LHCN-M2 (cell line): ENCODE measurements at regions not wholly inside any gene's neighbourhood (a gene's known extent, or its start where the extent isn't known, plus 50 kb on each side); places are given as distances from the start of the nearest gene placed in this dataset.

Source experiments
- DNase-seq: peaks from one replicate; pipeline ENCODE4 v3.0.0-alpha.2; 2012; ENCODE audit warnings: low read depth

DNA sequence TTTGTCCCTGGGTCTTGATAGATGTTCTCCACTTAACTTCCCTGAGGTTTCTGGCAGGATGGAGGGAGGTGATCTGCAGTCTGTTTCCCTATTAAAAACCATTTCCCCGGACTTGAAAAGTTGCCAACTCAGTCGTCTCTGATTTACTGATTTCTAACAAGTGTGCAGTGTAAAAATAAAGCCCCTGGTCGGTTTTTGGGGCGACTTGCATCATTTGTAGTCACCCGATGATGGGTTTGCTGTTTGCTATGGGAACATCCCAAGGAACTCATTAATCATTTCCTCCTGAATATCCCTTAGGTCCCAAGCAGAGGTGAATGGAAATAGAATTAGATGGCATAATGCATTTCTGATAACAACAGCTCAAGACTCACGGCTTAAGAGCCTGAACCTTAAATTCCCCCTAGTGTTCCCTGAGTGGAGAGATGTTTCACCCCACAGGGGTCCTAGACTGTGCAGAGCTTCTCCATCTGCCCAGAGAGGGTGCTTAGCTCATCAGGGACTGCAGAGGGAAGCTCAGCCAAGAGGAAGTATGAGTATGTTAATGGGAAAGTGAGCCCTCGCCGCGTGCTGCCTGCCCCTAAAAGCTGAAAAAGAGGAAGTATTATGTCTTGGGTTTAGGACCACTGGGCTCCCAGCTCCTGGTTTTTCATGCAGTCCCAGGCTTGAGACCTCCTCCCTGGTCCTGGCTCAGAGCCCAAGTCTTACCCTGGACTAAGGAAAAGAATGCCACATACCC, 115.1 kb upstream of the DAP start:
- no peak for DNase-seq

DNA sequence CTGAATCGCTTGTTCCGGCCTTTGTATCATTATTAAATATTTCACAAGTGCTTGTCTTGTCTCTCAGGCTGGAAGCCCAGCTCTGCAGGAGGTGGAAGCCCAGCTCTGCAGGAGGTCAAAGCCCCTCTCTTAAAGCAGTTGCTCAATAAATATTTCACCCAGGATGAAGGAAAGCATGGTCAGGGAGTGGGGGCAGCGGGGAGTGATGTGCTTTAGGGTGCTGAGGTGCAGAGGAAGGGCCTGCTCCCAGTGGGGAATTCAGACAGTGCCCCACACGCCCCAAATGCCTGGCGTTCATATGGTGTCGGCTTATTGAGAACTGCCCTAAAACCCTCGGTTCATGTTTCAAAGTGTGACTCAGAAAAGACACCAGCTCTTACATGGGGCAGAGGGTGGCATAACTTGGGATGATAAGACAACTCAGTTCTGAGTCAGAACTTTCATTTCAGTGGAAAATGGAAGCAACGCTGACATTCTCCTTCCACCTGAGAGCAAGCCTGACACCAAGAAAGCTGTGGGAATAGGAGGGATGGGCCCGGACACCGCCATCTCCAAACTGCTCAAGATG, 114.3 kb upstream of the DAP start:
- DNase-seq, result peak; percentile 57

DNA sequence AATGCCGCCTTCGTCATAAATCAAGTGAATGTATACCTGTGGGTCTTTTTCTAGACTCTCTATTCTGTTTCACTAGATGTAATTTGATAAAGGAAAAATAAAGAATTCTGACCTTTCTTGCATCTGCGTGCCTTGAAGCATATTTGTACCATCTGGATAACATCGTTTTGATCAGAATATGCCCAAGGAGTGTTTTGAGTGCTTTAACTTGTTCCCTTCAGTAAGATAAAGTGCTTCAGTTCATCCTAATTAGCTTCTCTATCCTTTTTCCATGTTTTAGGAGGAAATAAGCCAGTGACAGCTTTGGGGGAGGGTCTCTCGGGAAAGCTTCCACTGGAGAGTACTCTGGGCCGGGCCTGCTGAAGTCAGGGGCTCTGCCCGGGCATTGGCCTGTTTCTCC, 113.5 kb upstream of the DAP start:
- no peak for DNase-seq

DNA sequence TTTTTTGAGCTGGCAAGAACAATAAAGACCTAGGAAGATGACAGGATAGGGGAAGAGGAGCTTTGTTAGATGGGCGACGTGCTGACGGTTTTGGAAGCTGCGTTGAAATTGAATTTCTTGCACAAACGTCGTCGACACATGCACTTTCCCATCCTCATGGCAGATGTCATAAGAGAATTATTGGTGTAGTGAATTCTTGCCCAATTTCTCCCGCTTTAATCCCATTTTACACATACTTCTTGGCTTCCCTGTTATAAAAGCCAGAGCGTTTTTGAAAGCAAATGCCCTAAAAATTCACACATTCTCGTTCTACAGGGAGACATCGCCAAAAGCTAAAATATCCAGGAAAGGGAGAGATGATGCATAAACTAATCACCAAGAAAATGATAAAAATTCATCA, 109.8 kb upstream of the DAP start:
- no peak for DNase-seq

DNA sequence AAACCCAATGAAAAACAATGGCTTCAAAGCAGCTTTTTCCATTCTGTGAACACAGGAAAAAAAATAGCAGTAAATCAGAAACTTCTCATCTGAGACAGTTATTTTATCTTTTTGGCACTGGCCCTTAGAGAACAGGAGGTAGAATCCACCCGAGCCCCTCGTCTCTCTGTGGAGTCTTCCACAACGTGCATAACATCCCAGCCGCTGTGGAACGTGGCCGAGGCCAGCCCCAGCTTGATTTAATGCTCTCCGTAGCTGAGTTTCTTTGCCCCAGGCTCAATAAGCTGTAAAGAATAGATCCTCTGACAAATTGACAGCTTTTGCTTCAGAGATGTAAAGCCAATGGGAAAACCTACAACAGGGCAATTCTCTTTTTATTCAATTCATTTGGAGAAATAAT, 107.9 kb upstream of the DAP start:
- DNase-seq, result no peak

DNA sequence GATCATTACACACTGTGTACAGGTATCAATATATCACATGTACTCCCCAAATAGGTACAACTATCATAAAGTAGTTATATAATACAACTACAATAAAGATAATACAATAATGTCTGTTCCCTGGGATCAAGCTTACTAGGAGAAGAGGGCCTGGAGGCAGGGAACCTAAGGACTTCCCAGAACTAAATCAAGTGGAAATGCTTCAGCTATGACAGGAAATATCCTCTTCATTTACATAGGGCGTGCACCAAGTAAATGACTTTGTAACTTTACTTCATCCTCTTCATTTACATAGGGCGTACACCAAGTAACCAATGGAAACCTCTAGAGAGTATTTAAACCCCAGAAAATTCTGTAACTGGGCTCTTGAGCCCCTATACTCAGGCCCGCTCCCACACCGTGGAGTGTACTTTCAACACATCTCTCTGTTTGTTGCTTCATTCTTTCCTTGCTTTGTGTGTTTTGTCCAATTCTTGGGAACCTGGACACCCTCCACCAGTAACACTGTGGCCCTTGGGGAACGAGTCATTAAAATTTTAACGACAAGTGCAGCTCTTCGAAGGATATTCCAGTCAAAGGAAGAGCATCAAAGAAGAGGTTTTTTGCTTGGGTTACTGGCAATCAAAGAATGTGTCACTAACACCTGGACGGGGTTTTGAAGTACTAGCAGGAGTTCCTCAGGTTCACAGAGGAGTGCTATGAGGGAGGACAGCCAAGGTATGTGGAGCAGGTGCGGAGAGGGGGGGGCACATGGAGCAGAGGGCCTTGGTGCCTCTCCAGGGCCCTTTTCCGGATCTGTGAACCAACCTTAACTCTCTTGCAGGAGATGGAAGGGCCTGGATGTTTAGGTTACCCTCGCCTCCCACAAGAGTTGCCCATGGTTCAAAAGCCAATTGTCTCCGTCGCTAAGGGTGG, 106.6 kb upstream of the DAP start:
- DNase-seq, result no peak

DNA sequence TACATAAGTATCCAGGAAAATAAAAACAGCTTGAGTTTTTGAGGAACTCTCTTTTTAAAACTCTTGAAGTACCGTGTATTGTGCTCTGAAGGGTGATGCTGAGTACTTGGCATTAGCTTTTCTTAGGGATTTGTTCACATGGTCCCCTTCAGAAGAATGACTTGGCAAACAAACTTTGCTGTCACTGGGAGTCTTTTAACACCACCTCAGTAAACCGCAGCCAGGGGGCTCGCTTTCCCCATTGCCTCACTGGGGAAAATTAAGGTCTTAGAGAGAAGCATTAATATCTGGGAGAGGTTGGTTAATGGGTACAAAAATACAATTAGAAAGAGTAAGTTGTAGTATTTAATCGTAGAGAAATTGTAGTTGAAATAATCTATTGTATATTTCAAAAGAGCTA, 105.9 kb upstream of the DAP start:
- DNase-seq, result no peak

DNA sequence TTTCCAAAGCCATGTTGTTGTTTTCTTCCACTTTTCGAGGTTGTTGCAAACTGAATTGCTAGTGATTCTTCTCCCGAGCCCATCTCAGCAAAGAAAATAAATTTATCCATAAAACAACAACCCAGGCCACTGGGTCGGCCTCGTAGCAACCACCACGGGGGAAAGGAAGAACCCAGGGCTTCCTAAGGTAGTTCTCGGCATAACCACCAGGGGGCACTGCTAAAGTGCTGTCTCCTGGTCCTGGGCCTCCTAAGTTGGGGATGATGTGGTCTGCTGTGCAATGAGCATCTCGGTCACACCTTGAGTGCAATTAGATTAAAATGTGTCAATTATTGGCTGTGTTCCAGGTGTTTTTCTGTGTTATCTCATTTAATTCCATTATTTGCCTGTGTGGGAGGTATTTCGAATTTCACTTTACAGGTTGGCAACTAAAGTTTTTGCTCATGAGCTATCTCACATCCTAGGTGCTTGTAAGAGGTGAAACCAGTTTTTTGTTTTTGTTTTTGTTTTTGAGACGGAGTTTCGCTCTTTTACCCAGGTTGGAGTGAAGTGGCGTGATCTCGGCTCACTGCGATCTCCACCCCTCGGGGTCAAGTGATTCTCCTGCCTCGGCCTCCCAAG, 102.8 kb upstream of the DAP start:
- peak; percentile 34 for DNase-seq

DNA sequence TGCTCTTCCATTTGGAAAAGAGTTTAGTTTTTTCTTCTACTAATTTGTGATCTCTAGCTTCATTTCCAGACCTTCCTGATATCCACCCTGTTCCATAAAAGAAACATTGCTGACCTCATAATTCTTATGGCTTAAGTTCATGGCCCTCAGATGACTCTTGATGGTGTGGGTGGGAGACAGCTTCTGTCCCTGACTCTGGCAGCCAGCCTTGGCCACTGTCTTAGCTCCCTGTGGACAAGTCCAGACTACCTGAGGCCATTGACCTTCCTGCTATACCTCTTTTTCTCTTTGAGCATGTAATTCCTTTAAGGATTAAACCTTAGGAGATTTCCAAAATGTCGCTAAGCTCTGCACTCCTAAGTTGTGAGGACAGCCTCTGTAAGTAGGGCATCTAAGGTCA, 101.1 kb upstream of the DAP start:
- no peak for DNase-seq

DNA sequence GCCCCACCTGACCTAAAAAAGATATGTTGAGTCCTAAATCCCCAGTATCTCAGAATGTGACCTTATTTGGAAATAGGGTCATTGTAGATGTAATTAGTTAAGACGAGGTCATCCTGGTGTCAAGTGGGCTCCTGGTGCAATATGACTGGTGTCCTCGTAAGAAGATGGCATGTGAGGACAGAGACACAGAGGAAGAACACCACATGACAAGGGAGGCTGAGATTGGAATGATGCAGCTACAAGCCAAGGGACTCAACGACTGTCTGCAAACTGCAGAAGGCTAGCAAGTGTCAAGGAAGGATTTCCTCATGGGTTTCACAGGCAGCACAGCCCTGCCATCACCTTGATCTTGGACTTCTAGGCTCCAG, 100.4 kb upstream of the DAP start:
- DNase-seq, result no peak

DNA sequence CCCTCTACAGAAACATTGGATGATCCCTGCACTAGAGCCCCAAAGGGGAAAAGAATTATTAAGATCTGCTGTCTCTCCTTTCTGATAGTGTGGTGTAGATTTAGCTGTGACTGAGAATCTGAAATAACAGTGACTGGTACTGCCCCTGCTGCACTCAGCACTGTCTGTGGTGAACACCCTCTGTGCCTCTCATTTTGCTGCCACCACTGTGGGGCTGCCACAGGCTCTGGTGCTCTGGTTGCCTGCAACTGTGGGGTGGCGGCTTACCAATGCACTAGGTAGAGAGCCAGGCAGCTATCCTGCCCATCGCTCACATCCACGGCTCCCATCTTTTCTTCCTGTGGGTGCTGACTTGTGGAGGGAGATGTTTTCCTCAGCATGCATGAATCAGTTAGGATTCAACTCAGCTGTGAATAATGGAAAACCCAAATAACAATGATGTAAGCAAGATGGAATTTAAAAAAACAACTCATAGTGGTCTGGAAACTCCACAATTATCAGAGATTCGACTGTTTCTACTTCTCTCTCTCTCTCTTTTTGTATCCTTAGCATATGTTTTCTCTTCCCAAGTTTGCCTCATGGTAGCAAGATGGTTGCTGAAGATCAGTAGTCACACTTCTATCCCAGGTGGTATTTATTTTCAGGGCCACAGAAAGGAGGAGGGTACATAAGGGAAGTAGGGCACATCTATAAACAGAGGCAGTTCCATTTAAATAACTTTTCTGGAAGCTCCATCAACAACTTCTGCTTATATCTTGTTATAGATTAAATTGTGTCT, 99.8 kb upstream of the DAP start:
- DNase-seq, result peak; percentile 19

DNA sequence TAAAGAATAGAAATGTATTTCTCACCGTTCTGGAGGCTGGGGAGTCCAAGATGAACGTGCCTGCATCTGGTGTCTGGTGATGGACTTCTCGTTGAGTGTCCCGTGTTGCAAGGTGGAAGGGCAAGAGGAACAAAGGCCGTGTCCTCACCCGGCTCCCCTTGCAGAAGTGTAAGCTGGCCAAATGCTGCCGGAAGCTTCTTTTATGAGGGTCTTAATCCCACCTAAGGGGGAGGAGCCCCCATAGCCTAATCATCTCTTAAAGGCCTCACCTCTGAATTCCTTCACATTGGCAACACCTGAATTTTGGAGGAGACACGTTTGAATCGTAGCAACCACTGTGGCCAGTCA, 99.1 kb upstream of the DAP start:
- DNase-seq, result no peak

DNA sequence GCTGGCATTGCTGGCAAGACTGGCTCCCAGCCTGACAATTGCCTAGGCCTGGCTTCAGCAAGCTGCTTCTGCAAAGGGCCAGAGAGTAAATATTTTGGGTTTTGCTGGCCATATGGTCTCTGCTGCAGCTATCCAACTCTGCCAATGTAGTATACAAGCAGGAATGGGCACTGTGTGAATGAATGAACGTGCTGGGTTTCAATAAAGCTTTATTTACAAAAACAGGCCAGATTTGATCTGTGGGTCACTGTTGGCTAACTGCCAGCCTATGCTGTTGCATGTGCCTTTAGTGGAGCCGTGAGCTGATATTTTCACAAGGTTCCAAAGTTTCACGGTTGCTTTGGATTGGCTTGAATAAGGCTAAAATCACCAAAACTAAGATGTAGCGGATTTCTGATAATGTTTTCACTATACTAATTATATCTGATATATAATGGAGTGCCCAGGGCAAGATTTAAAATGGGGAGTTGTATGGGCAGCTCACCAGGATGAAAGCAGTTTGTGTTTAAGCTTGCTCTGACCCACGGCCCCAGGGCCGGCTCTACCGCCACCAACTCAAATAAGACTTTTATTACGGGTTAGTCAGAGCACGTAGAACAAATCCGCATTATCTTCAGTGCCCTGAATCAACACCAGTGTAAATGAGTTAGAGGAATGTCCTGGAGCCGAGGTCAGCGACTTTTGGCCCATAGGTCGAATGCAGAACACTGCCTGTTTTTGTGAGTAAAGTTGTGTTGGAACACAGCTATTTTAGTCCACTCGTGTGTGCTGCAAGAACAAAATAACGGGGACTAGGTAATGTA, 98.6 kb upstream of the DAP start:
- no peak for DNase-seq

DNA sequence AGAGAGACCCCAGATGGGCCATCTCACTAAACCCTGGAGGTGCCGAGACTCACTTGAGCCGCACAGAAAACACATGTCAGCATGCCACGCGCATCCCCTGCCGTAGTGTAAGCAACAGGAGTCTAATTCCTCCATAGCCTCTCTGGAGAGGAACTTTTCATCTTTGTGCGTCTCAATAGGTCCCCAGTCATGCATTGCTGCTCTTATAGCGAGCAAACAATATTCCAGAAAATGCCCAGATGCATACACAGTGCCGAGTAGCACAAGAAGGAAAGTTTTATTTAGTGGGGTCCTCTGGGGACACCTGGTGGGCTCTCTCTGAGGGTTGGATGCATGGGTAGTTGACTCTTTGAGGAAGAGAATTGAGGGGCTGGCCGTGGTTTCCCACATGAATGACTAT, 97.9 kb upstream of the DAP start:
- DNase-seq, result no peak

DNA sequence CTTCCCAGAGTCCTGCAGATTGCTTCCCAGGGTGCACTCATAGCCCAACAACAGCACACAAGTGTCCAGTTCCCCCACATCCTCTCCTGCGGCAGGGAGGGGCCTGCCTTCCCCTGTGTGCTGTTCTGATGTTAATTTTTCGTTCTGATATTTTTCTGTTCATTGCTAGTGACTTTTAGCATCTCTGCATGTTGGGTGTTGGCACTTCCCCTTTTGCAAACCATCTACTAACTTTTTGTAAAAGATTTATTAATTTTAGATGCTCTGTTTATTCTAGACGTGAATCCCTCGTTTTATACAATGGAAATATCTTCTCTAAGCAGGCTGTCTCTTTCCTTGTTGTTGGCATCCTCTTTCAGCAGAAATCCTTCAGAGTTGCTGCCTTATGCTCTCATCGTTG, 97.3 kb upstream of the DAP start:
- DNase-seq, result no peak

DNA sequence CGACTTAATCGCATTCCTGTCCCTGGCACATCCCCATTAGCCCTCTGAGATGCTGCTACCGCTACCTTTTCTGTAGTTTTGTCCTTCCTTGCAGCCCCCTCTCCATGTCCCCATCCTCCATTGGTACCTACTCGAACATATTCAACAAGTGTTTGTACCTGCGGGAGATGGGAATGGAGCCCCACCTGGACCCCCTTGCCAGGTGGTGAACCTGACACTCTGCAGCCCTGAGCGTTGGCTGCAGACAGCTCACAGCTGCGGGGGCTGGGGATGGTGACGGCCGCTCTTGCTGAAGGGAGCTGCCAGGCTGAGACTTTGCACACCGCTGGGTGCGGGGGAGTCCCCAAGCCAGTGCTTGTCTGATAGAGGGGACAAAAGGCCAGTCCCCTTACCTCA, 96.3 kb upstream of the DAP start:
- DNase-seq, result no peak

DNA sequence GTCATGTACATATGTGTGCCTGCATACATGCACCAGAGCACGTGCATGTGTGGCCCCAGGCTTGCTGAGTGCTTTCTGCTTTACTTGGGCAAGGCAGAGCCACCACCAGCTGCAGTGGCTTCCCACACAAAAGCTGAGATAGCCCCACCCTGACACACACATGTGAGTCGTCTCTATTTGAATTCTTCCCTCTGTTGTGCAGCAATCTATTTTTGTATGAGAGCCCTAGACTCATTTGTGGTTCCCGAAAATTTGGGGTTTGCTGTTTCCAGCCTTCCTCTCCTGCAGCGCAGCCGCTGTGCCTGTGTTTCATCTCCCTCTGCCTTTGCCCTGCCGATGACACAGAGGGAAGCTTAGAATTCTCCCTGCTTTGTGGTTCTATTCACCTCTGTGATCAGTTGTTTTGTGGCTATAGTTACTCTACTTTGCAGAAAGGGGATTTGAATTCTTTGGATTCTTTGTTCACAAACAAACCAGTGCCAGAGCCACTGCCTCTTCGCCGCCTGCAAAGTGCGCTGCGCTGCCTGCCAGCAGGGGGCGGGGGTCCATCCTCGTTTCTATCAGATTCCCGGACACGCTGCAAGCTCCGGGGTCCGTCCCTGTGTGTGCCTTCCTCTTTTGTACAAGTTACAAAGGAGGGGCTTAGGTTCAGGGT, 95.8 kb upstream of the DAP start:
- DNase-seq, result peak; percentile 60

DNA sequence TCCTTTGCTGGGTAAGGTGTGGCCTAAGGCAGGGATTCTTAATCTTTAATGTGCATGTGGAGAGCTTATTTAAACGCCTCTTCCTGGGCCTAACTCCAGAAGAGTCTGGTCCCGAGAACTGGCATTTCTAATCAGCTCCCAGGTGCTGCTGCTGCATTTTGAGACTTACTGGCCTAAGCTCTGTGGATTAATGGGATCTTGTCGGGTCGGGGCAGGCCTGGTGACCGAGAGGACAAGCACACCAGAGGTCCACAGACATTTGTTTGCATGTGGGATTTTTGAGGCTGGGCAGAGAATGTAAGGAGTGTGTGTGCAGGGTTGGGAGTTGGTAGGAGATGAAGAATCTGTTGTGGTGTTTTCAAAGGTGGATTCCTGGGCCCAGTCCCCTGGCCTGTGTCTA, 95.0 kb upstream of the DAP start:
- DNase-seq, result no peak

DNA sequence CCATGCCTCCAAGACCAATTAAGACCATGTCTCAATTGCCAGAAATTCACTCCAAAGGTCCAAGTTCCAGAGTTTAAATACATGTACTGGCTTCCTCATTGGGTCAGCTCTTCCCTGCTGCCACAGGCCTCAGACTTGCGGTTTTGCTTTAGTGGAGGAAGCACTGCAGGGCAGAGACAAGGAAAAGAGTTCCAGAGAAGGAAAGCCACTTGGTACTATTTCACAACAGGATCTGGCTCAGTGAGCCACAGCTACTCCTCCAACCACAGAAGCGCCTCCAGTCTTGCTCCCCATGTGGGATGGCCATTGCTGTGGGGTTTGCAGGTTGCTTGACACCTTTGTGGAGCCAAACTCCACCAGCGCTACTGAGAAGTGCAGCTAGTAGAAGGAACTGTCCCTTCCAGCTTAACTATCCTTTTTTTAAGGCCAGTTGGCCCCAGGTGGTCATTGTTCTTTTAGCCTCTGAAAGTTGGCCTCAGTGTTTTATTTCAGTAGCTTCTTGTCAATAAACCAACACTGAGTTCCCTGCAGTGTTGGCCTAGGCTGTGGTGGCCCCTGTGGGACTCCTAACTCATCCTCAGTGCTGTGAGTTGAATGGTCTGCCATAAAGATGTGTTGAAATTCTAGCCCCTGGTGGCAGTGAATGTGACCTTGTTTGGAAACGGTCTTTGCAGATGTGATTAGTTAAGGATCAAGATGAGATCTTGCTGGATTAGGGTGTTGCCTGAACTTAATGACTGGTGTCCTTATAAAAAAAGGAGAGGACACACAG, 93.7 kb upstream of the DAP start:
- DNase-seq, result no peak

DNA sequence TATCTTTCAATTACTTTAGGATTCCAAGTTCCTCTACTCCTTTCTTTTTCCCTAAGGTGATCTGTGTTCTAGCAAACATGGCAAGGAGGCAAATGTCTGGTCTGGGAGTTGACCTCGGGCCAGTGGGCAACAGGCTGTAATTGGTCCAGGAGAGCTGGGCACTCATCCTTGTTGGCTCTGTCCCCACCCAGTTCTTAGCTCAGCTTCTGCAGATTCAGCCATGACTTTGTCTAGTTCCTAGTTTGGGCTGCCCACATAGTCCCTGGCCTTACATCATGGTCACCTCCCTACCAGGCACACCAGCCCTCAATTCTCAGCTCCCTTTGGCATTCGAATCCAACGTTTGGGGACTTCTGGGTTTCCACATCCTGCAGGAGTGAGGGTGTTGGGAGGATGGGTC, 92.1 kb upstream of the DAP start:
- no peak for DNase-seq
